ENCODE measurements at regions not wholly inside any gene's neighbourhood (a gene's known extent, or its start where the extent isn't known, plus 50 kb on each side); places are given as distances from the start of the nearest gene placed in this dataset.
"Not testable (repeated sequence)": the region's sequence is repeated elsewhere in the genome, so short reads cannot be mapped to it uniquely, and the experiment has no call there.

DNA sequence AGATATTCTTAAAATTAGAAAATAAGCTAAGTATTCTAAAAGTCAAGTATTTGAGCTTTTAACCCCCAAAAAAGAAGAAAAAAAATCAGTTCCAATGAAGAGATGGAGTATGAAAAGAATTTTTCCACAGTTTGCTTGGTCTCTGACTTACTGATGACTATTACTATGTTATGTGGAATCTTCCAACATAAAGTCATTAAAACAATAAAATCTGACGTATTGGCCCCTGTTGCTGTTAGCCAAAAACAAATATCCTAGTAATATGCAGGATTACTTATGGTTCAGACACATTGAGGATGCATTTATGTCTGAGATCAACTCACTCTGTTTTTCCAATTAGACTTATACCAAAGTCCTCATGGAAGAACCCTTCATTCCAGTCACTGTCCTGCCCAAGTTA, 517.2 kb upstream of the ADGRL3 start:
- in situ Hi-C loops (cut with HindIII; ENCODE audit: low pct_ligation_motif_present, low sequenced_read_pairs): no loop called here

GRCh38 chr4:60683357-60683756, 516.8 kb upstream of the ADGRL3 start:
- in situ Hi-C loops (cut with HindIII; ENCODE audit: low pct_ligation_motif_present, low sequenced_read_pairs): no loop called here
- TF ChIP-seq CTCF (IDR thresholded peaks at IDR 0.05; ENCODE audit: low read depth, low read length, missing control alignments): no peak
- Histone ChIP-seq H3K4me3 (ENCODE audit: low read depth, low read length) (peak overlapping the region; percentile 9), H3K27me3 (replicated peaks) (no peaks in the 10 kb centered on the region), H3K36me3 (replicated peaks) (no peaks in the 10 kb centered on the region), H3K27ac (peak overlapping the region; percentile 98)
- peak; percentile 88 for DNase-seq

More for the DNA sequence above, 517.2 kb upstream of the ADGRL3 start:
- peak; percentile 55 for DNase-seq
- Histone ChIP-seq H3K4me3 (ENCODE audit: low read depth, low read length) (no peak overlapping the region), H3K36me3 (replicated peaks) (no peaks in the 10 kb centered on the region), H3K27me3 (replicated peaks) (no peaks in the 10 kb centered on the region), H3K27ac (peak overlapping the region; percentile 98)
- TF ChIP-seq CTCF (IDR thresholded peaks at IDR 0.05; ENCODE audit: low read depth, low read length, missing control alignments): no peak

- Histone ChIP-seq H3K27ac (peak overlapping the region; percentile 98), H3K4me3 (ENCODE audit: low read depth, low read length) (no peak overlapping the region), H3K36me3 (replicated peaks) (no peaks in the 10 kb centered on the region), H3K27me3 (replicated peaks) (no peaks in the 10 kb centered on the region)
- in situ Hi-C loops (cut with HindIII; ENCODE audit: low pct_ligation_motif_present, low sequenced_read_pairs): no loop called here
- DNase-seq: peak; percentile 86
- no peak for TF ChIP-seq CTCF (IDR thresholded peaks at IDR 0.05; ENCODE audit: low read depth, low read length, missing control alignments)
Observed at GRCh38 chr4:60683973-60684372, 516.2 kb upstream of the ADGRL3 start.

DNA sequence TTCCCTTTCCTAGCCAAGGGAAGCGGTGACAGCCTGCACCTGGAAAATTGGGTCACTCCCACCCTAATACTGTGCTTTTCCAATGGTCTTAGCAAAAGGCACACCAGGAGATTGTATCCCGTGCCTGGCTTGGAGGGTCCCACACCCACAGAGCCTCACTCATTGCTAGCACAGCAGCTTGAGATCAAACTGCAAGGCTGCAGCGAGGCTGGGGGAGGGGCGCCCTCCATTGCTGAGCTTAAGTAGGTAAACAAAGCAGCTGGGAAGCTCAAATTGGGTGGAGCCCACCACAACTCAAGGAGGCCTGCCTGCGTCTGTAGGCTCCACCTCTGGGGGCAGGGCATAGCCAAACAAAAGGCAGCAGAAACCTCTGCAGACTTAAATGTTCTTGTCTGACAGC, 504.1 kb upstream of the ADGRL3 start:
- H3K27ac ChIP-seq; in situ Hi-C loops (cut with HindIII; ENCODE audit: low pct_ligation_motif_present, low sequenced_read_pairs); H3K27me3 ChIP-seq (replicated peaks); DNase-seq; H3K36me3 ChIP-seq (replicated peaks); H3K4me3 ChIP-seq (ENCODE audit: low read depth, low read length): not testable (repeated sequence)

GRCh38 chr4:60709061-60709460, 491.1 kb upstream of the ADGRL3 start:
- TF ChIP-seq CTCF (IDR thresholded peaks at IDR 0.05; ENCODE audit: low read depth, low read length, missing control alignments): no peak
- DNase-seq: no peak
- in situ Hi-C loops (cut with HindIII; ENCODE audit: low pct_ligation_motif_present, low sequenced_read_pairs): no loop called here

GRCh38 chr4:60718874-60719273, 481.3 kb upstream of the ADGRL3 start:
- no peak for TF ChIP-seq CTCF (IDR thresholded peaks at IDR 0.05; ENCODE audit: low read depth, low read length, missing control alignments)
- no peak for DNase-seq
- in situ Hi-C loops (cut with HindIII; ENCODE audit: low pct_ligation_motif_present, low sequenced_read_pairs): no loop called here
- Histone ChIP-seq H3K27ac (no peak overlapping the region), H3K27me3 (replicated peaks) (no peaks in the 10 kb centered on the region), H3K36me3 (replicated peaks) (no peaks in the 10 kb centered on the region), H3K4me3 (ENCODE audit: low read depth, low read length) (no peak overlapping the region)

More at GRCh38 chr4:60709061-60709460, 491.1 kb upstream of the ADGRL3 start:
- H3K27me3 ChIP-seq (replicated peaks): no peaks in the 10 kb centered on the region
- no peak overlapping the region for H3K4me3 ChIP-seq (ENCODE audit: low read depth, low read length)
- H3K27ac ChIP-seq: no peak overlapping the region
- H3K36me3 ChIP-seq (replicated peaks): no peaks in the 10 kb centered on the region
